ENCODE measurements at regions not wholly inside any gene's neighbourhood (a gene's known extent, or its start where the extent isn't known, plus 50 kb on each side); places are given as distances from the start of the nearest gene placed in this dataset.

- no peak for DNase-seq (ENCODE audit: low read depth)
- H3K4me3 ChIP-seq (ENCODE audit: low read depth, low read length) = peak overlapping the region; percentile 81
- TF ChIP-seq, protein P1, sequence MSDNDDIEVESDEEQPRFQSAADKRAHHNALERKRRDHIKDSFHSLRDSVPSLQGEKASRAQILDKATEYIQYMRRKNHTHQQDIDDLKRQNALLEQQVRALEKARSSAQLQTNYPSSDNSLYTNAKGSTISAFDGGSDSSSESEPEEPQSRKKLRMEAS (IDR thresholded peaks at IDR 0.05; ENCODE audit: low read depth, low read length) = no peak
- TF ChIP-seq MYC (IDR thresholded peaks at IDR 0.05; ENCODE audit: low read depth, low read length) (no peak), POLR2A (IDR thresholded peaks at IDR 0.05; ENCODE audit: extremely low read depth, insufficient read length) (no peak)
- TF ChIP-seq, protein P2, sequence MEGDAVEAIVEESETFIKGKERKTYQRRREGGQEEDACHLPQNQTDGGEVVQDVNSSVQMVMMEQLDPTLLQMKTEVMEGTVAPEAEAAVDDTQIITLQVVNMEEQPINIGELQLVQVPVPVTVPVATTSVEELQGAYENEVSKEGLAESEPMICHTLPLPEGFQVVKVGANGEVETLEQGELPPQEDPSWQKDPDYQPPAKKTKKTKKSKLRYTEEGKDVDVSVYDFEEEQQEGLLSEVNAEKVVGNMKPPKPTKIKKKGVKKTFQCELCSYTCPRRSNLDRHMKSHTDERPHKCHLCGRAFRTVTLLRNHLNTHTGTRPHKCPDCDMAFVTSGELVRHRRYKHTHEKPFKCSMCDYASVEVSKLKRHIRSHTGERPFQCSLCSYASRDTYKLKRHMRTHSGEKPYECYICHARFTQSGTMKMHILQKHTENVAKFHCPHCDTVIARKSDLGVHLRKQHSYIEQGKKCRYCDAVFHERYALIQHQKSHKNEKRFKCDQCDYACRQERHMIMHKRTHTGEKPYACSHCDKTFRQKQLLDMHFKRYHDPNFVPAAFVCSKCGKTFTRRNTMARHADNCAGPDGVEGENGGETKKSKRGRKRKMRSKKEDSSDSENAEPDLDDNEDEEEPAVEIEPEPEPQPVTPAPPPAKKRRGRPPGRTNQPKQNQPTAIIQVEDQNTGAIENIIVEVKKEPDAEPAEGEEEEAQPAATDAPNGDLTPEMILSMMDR (IDR thresholded peaks at IDR 0.05; ENCODE audit: low read depth, low read length) = no peak
These were observed 230.8 kb upstream of the TBC1D5 start for GRCh38 chr3:17972959-17973906.

DNA sequence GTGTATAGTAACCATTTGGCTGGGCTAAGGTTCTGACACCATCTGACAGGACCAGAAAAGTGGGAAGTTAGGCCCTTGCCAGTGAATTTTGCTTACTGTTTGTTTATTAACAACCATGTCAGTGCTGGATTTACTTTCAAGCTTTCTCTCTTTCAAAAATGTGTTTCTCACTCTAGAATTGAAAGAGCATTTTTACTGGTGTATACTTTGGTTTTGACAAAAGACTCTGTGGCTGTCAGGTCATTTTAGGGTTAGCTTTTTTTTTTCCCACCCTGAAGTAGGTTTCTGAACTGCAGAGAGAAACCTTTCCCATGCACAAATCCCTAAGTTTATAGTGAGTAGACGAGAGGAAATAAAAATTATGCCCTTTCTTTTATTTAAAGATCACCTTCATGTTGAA, 230.0 kb upstream of the TBC1D5 start:
- TF ChIP-seq MYC (IDR thresholded peaks at IDR 0.05; ENCODE audit: low read depth, low read length) = no peak
- TF ChIP-seq, protein P1 (IDR thresholded peaks at IDR 0.05; ENCODE audit: low read depth, low read length) = no peak
- TF ChIP-seq, protein P2 (IDR thresholded peaks at IDR 0.05; ENCODE audit: low read depth, low read length) = no peak
- TF ChIP-seq POLR2A (IDR thresholded peaks at IDR 0.05; ENCODE audit: extremely low read depth, insufficient read length) = no peak
- peak overlapping the region; percentile 81 for H3K4me3 ChIP-seq (ENCODE audit: low read depth, low read length)
- DNase-seq (ENCODE audit: low read depth) = no peak

GRCh38 chr3:17972030-17972429, 229.6 kb upstream of the TBC1D5 start:
- H3K4me3 ChIP-seq (ENCODE audit: low read depth, low read length) = peak overlapping the region; percentile 81
- DNase-seq (ENCODE audit: low read depth) = no peak
- TF ChIP-seq MYC (IDR thresholded peaks at IDR 0.05; ENCODE audit: low read depth, low read length) (no peak), POLR2A (IDR thresholded peaks at IDR 0.05; ENCODE audit: extremely low read depth, insufficient read length) (no peak)
- TF ChIP-seq, protein P1 (IDR thresholded peaks at IDR 0.05; ENCODE audit: low read depth, low read length) = no peak
- TF ChIP-seq, protein P2 (IDR thresholded peaks at IDR 0.05; ENCODE audit: low read depth, low read length) = no peak

GRCh38 chr3:17969985-17970568, 227.6 kb upstream of the TBC1D5 start:
- peak overlapping the region; percentile 81 for H3K4me3 ChIP-seq (ENCODE audit: low read depth, low read length)
- peak; percentile 58 for DNase-seq (ENCODE audit: low read depth)
- TF ChIP-seq, protein P2 (IDR thresholded peaks at IDR 0.05; ENCODE audit: low read depth, low read length) = no peak
- TF ChIP-seq MYC (IDR thresholded peaks at IDR 0.05; ENCODE audit: low read depth, low read length) (no peak), POLR2A (IDR thresholded peaks at IDR 0.05; ENCODE audit: extremely low read depth, insufficient read length) (no peak)
- TF ChIP-seq, protein P1 (IDR thresholded peaks at IDR 0.05; ENCODE audit: low read depth, low read length) = no peak

GRCh38 chr3:17969244-17969643, 226.8 kb upstream of the TBC1D5 start:
- TF ChIP-seq, protein P1 (IDR thresholded peaks at IDR 0.05; ENCODE audit: low read depth, low read length) = no peak
- TF ChIP-seq, protein P2 (IDR thresholded peaks at IDR 0.05; ENCODE audit: low read depth, low read length) = no peak
- TF ChIP-seq POLR2A (IDR thresholded peaks at IDR 0.05; ENCODE audit: extremely low read depth, insufficient read length) (no peak), MYC (IDR thresholded peaks at IDR 0.05; ENCODE audit: low read depth, low read length) (no peak)
- H3K4me3 ChIP-seq (ENCODE audit: low read depth, low read length) = peak overlapping the region; percentile 81
- no peak for DNase-seq (ENCODE audit: low read depth)

All from NB4 (cell line).